GM12801 (cell line): ENCODE measurements at regions not wholly inside any gene's neighbourhood (a gene's known extent, or its start where the extent isn't known, plus 50 kb on each side); places are given as distances from the start of the nearest gene placed in this dataset.

ENCODE experiments used
- CTCF ChIP-seq: IDR thresholded peaks from one replicate; pipeline ENCODE4 v1.5.1; 2011; ENCODE audit warnings: control low read depth; ENCODE audit not compliant: insufficient read length; ENCODE audit errors: extremely low read depth

GRCh38 chr9:27749838-27750237 is 176.6 kb upstream of the C9orf72 start:
- TF ChIP-seq CTCF, result no peak

GRCh38 chr9:27750566-27750965 is 177.3 kb upstream of the C9orf72 start:
- no peak for TF ChIP-seq CTCF

- no peak for TF ChIP-seq CTCF
Measured at GRCh38 chr9:27752069-27752468, 178.8 kb upstream of the C9orf72 start.

GRCh38 chr9:27755846-27756245 is 182.6 kb upstream of the C9orf72 start:
- TF ChIP-seq CTCF, result no peak

GRCh38 chr9:27756418-27756817 is 183.1 kb upstream of the C9orf72 start:
- TF ChIP-seq CTCF, result no peak

GRCh38 chr9:27763831-27764230 is 190.6 kb upstream of the C9orf72 start:
- TF ChIP-seq CTCF, result no peak

GRCh38 chr9:27765266-27766072 is 192.2 kb upstream of the C9orf72 start:
- TF ChIP-seq CTCF, result no peak
